Spleen (tissue), 7 donors: ENCODE measurements at regions not wholly inside any gene's neighbourhood (a gene's known extent, or its start where the extent isn't known, plus 50 kb on each side); places are given as distances from the start of the nearest gene placed in this dataset.

Experiments used
- CTCF ChIP-seq, 11 experiments: fragments of 200-600 bp in 7 of 11; fragments of 450-650 bp in 4 of 11; sonication (generic) in 4 of 11; IDR thresholded peaks in 8 of 11; conservative IDR thresholded peaks in 3 of 11; 1 replicate in 7 of 11; 2 replicates in 4 of 11; pipeline versions ENCODE4 v1.4.0 to v1.8.0; 2016 to 2021; ENCODE audit warnings: antibody characterized with exemption in 11 of 11, inconsistent platforms in 4 of 11, mild to moderate bottlenecking in 1 of 11
- POLR2A ChIP-seq, 3 donors: fragments of 450-650 bp; IDR thresholded peaks; one replicate each; pipeline ENCODE4 v1.5.1; 2017; ENCODE audit warnings: antibody characterized with exemption in 3 of 3, mild to moderate bottlenecking in 1 of 3
- donor health status: DM: no; HTN: no; CAD: no; lungs with moderate emphysema.
- donor health status: DM: no; HTN: no; CAD: no.
- donor health status: DM: no; HTN: no; CAD: no.

GRCh38 chr5:54746777-54747398 lies 229.3 kb downstream of the SNX18 start:
- TF ChIP-seq CTCF (IDR thresholded peaks at IDR 0.05 in 8 of 11, conservative IDR thresholded peaks at IDR 0.05 in 3 of 11), result no peak
- no peak for TF ChIP-seq POLR2A (IDR thresholded peaks at IDR 0.05)
